Caki2 (cell line): ENCODE measurements at regions not wholly inside any gene's neighbourhood (a gene's known extent, or its start where the extent isn't known, plus 50 kb on each side); places are given as distances from the start of the nearest gene placed in this dataset.
"Not testable (repeated sequence)": the region's sequence is repeated elsewhere in the genome, so short reads cannot be mapped to it uniquely, and the experiment has no call there.

ENCODE experiments used
- DNase-seq: peaks from one replicate; pipeline ENCODE4 v3.0.0-alpha.2; 2015; ENCODE audit warnings: low read depth
- in situ Hi-C: cut with HindIII; loops from 2 replicates; pipeline ENCODE4 v1.10.0; 2016; ENCODE audit warnings: low sequenced_read_pairs, low pct_unique_long_range_greater_than_20kb, mixed read lengths

DNA sequence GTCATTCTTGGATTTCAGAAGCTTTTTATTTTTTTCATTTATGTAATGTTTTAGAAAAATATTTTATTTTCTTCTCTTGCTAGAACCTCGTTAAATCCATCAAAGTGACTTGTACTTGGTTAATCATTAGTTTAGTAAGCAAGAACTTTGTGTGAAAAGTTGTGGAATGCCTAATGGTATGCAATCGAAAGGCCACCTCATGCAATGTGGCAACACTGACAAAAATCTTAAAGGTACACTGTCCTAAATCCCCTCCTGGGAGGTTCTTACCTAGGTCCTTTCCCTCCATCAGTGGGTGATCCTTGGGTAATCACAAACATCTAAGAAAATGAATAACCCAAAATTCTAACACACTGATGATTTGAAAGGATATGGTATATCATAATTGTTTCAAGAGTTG, 304.2 kb downstream of the DNAH5 start:
- in situ Hi-C loops = no loop called here
- DNase-seq = no peak

DNA sequence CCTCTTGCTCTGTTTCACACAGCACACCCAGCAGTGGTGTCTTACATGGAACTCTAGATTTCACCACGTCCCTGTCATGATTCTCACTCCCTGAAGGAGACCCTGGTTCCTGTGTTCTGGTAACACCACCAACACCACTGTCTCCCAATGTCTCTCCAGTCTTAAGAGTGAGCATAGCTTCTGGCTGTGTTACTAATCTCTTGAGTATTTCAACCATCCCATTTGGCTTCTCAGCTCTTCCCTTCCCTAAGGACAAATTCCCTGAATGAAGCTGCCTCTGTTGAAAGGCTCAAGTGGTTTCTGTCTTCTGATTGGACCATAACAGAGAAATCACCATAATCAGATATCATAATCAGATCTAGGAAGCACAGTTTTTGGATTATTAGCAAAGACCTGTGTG, 311.8 kb downstream of the DNAH5 start:
- in situ Hi-C loops = no loop called here
- DNase-seq = no peak

DNA sequence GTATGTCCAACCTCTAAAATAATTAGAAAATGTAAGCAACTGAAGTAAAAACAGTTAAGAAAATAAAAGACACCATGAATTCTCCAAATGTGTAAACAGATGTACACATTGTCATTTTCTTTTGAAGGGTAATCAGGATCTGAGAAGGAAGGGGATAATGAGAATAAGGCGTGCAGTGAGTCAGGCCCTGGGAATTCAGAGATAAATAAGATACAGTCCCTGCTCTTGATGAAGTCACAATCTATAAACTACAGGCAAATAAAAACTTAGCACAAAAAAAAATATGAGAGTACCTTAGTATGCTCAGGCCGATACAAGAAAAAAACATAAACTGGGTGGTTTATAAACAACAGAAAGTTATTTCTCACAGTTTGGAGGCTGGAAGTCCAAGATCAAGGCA, 315.3 kb downstream of the DNAH5 start:
- in situ Hi-C loops = no loop called here
- DNase-seq = no peak

DNA sequence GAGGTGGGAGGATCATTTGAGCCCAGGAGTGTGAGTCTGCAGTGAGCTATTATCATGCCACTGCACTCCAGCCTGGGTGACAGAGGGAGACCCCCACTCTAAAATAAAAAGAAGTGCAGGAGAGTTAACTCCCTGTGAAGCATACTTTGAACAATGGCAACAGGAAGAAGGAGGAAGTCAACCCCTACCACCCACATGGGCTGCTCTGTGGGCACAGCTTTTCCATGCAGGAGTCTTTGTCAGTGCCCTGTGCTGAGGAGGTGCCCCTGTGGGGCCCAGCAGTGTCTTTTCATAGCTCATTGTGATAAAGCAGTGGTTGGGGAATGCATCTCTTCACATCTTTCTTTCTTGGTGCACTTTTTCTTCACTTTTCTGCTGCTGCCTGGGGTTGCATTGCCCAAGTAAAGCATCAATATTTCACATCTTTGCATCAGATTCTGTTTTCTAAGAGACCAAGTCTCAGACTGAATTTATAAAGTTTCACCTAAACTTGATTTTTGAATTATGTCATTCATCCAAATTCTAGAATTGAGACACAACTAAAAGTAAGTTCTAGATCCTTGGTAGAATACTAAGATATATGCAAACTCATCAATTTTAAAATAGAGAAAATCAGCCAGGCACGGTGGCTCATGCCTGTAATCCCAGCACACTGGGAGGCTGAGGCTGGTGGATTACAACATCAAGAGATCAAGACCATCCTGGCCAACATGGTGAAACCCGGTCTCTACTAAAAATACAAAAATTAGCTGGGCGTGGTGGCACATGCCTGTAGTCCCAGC, 316.6 kb downstream of the DNAH5 start:
- no peak for DNase-seq
- in situ Hi-C loops = no loop called here

DNA sequence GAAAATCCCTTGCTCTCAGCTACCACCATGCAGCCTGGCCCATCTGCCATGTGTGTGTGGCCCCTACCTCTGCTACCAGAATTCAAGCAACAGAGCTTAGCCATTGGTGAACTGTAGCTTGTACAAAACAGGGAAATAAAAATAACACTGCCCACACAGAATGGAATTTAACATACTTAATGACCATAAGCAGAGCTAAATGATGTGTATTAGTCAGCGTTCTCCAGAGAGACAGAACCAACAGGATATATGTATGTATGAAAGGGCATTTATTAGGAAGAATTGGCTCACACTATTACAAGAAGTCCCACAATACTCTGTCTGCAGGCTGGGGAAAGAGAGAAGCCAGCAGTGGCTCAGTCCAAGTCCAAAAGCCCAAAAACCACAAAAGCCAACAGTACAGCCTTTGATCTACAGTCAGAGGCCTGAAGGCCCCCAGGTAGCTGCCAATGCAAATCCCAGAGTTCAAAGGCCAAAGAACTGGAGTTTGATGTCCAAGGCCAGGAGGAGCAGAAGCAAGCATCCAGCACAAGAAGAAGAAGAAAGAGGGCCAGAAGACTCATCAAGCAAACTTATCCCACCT, 318.8 kb downstream of the DNAH5 start:
- in situ Hi-C loops = no loop called here
- no peak for DNase-seq

DNA sequence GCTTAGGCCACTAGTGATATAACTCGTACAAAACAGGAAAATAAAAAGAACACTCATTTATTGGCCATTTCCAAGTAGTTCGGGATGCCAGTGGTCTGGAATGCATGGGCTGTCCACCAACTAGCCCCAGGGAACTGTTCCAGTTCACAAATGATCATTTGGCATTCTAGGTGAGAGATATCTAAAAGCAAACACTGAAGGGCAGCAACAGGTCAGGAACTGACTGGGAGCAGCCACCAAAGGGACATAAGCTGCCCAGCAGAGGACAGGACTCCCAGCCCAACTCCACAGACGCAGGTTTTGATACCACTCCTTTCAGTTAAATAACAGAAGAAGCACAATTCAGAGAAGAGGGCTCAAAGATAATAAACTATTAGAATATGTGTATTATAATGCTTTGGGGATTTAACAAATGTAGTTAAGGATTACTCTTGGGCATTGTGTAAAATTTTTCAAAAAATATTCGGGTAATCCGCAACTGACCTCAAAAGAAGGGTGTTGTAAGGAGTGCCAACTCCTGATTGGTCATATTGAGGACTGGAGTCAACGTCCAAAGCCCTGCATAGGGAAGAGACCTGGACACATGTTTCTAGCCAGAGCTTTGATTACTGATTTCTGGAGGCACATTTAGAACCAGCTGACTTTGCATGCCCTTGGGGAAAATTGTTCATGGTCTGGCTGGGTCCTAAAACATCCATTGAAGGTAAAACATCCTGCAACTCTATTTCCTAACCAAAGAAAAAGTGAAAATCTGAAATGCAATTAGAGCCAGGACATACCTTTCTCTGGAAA, 320.0 kb downstream of the DNAH5 start:
- DNase-seq = no peak
- in situ Hi-C loops = no loop called here

DNA sequence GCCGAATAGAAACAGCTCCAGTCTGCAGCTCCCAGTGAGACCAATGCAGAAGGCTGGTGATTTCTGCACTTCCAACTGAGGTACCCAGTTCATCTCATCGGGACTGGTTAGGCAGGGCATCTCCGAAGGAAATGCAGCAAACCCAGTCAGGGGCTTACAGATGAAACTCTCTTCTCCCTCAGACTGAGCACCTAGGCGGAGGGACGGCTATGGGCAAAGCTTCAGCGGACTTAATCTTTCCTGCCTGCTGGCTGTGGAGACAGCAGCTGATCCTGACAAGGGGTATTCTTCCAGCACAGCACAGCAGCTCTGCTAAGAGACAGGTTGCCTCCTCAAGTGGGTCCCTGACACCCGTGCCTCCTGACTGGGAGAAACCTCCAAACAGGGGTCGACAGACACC, 330.9 kb downstream of the DNAH5 start:
- in situ Hi-C loops = no loop called here
- no peak for DNase-seq

DNA sequence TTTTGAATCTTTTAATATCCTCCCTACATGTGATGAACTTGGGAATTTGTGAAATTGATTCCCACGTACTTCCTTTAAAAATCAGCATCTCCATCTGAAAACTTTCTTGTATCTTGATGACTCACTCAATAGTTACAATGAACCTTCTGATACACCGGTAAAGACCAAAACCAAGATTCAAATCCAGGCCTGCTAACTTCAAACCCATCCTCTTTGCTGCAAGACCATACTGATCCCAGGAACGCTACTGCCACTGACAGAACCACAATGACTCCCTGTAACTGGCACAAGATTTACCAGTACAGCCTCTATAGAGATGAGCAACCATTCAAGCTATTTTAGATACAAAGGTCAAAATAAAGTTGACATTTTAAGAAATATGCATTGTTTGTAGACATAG, 332.9 kb downstream of the DNAH5 start:
- in situ Hi-C loops = no loop called here
- DNase-seq = no peak

DNA sequence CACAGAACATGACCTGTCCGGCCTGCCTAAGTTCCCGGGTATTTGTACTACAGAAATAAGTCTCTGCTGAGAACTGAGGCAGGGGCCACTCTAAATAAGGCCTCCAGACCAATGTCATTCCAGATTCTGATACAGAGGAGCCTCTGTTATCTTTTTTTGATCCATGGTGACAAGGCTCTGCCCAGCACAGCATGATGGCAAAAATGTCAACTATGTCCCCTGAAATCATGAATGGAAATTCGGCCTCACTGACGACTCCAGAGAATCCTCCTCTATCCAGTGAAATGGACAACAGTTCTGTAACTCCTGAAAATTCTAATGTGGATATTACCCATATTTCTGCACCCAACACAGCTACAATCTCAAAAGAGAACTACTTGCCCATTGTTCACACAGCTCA, 335.0 kb downstream of the DNAH5 start:
- in situ Hi-C loops = no loop called here
- no peak for DNase-seq

DNA sequence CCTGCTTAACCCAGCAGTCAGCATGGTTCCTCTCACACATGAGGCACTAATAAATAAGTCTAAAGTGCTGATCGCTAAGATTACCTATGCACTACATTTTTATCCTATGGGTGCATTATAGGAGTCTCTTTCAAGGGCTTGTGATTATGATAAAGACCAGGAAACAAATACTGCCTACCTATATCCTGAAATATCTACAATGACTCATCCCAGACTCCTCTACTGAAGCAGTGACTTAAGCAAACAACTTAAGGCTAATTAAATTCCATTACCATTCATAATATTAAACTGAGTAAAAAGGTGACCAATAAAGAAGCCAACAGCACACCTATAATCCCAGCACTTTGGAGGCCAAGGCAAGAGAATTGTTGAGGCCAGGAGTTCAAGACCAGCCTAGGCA, 338.4 kb downstream of the DNAH5 start:
- in situ Hi-C loops = no loop called here
- DNase-seq = peak; percentile 54

DNA sequence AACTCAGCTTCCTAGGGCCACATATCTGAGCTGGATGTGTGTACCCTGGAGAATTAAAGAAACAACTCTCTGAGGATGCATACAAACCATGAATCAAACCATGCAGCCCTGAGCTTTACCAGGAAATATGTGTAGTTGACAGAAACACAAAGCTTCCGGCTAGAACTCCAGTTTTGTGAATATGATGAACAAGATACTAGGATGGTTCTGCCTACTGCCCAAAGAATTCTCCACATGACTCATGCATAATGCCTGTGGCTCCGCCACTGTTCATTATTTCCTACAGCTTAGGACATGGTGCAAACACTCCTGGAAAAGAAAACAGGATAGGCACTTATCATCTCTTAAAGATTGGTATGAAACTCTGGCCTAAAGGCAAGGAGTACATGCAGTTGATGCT, 343.4 kb downstream of the DNAH5 start:
- in situ Hi-C loops = no loop called here

DNA sequence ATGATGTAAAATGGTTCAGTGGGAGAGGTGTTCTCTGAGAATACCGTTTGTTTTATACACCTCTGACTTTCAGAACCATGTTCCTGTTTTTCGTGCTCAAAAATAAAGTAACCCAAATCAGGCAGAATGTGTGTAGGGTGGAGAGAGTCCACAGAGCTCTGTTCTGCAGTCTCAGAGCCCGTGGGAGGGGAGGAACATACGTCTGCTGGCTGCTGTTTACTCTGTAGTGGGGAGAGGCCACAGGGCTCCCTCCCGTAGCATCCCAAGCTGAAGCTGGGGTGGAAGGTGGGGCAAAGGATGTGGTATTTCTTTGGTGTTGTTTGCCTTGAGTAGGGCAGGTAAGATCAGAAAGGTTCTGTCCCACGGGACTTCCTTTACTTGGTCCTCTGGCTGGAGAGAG, 348.5 kb downstream of the DNAH5 start:
- no peak for DNase-seq
- in situ Hi-C loops = no loop called here

More for the DNA sequence above, 343.4 kb downstream of the DNAH5 start:
- peak; percentile 14 for DNase-seq

DNA sequence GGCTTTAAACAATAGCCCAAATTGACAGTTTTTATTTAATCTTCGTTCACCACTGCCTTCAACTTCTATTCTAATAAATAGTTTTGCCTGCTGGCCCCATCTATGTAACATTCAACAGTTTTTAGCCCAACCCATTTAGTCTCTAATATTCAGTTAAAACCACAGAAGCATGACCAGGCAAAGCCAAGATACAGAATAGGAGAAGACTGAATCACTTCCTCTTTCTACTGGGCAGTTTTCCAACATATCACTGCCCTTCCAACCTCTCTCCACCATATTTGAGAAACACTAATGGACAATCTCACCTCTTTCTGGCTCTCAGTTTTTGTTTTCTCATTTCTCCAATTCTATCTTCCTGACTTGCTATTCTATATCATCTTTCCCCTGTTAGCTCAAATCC, 352.9 kb downstream of the DNAH5 start:
- in situ Hi-C loops = no loop called here
- peak; percentile 72 for DNase-seq

DNA sequence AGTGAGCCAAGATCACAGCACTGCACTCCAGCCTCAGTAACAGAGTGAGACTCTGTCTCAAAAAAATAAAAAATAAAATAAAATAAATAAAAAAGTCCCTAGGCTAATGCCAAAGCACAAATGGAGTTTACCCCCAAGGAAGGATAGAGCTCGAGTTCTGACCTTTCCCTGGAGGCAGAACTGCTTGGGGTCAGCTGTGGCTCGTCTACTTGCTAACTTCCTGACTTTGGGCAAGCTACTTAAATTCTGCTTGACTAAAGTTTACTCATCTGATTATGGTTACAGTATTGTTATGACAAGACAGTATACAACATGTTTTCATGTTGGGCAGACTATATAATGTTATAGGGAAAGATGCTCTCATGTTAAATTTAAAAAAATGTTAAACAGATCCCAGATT, 359.2 kb downstream of the DNAH5 start:
- in situ Hi-C loops = no loop called here
- no peak for DNase-seq

DNA sequence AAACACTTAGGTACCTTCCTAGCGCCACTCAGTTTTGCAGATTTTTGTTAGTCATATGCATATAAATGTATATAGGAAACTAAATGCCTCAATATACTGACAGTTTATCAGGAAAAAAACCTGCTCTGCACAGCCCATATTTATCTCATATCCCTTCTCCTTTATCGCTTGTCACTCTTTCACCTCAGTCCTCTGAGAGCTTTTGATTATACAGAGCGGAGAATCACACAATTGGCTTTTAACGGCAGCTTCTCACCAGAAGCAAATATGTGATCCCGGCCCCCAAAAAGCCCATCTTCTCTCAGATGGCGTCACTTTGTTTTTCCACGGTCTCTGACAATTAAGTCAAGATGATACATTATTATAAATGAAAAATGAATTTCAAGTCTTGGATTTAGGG, 362.6 kb downstream of the DNAH5 start:
- DNase-seq = no peak
- in situ Hi-C loops = no loop called here

DNA sequence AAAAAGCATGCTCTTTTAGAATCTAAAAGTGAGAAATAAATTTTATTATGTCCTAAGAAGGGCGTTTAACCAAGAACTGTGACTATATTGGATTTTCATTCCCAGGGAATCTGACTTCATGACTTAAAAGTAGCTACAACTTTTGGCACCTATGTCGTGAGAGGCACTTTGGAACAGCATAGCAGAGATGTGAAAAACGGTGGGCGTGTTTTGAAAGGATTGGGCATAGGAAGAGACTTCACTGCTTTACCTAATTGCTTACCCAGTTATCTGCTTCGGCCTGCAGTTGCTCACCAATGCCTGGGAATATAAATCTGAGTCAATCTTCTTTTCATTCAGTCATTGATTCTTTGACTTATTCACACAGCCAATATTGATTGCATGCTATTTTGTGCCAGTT, 363.4 kb downstream of the DNAH5 start:
- in situ Hi-C loops = no loop called here
- DNase-seq = no peak

DNA sequence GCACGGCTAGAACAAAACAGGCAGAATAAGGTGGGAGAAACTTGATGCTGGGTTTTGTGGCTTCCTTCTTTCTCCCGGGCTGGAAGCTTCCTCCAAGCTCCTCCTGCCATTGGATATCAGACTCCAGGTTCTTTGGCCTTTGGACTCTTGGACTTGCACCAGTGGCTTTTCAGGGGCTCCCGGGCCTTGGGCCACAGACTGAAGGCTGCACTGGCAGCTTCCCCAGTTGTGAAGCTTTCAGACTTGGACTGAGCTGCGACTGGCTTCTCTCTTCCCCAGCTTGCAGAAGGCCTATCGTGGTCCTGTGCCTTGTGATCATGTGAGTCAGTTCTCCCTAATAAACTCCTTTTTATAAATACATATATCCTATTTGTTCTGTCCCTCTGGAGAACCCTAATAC, 364.4 kb downstream of the DNAH5 start:
- DNase-seq = no peak
- in situ Hi-C loops = no loop called here

DNA sequence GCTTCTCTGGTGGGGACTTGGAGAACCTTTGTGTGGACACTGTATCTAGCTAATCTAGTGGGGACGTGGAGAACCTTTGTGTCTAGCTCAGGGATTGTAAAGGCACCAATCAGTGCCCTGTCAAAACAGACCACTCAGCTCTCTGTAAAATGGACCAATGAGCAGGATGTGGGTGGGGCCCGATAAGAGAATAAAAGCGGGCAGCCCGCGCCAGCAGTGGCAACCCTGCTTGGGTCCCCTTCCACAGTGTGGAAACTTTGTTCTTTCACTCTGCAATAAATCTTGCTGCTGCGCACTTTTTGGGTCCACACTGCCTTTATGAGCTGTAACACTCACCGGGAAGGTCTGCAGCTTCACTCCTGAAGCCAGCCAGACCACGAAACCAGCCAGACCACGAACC, 365.4 kb downstream of the DNAH5 start:
- DNase-seq, in situ Hi-C loops: not testable (repeated sequence)

DNA sequence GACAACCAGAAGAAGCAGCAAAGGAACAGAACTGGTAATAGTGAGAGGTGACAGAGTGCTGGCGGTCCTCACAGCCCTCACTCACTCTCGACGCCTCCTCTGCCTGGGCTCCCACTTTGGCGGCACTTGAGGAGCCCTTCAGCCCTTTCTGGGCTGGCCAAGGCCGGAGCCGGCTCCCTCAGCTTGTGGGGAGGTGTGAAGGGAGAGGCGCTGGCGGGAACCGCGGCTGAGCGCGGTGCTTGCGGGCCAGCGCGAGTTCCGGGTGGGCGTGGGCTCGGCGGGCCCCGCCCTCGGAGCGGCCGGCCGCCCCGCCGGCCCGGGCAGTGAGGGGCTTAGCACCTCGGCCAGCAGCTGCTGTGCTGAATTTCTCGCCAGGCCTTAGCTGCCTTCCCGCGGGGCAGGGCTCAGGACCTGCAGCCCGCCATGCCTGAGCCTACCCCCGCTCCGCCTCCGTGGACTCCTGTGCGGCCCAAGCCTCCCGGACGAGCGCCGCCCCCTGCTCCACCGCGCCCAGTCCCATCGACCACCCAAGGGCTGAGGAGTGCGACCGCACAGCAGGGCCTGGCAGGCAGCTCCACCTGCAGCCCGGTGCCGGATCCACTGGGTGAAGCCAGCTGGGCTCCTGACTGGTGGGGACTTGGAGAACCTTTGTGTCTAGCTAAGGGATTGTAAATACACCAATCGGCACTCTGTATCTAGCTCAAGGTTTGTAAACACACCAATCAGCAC, 366.0 kb downstream of the DNAH5 start:
- in situ Hi-C loops, DNase-seq: not testable (repeated sequence)
